ENCODE measurements at regions not wholly inside any gene's neighbourhood (a gene's known extent, or its start where the extent isn't known, plus 50 kb on each side); places are given as distances from the start of the nearest gene placed in this dataset.

- Histone ChIP-seq H3K9me3 (replicated peaks; ENCODE audit: insufficient read depth, low read length) (no peaks in the 10 kb centered on the region), H3K4me2 (ENCODE audit: low read depth, low read length) (no peak overlapping the region), H3K79me2 (ENCODE audit: low read length) (no peaks in the 10 kb centered on the region), H3K27ac (ENCODE audit: low read length) (no peak overlapping the region), H3K9ac (ENCODE audit: low read length) (no peak overlapping the region), H3K9me2 (replicated peaks; ENCODE audit: insufficient read depth, low read length) (no peaks in the 10 kb centered on the region), H3K4me1 (ENCODE audit: low read length) (no peaks in the 10 kb centered on the region), H3K4me3 (ENCODE audit: low read length) (no peak overlapping the region), H3K36me3 (replicated peaks; ENCODE audit: insufficient read depth, low read length) (no peaks in the 10 kb centered on the region), H3F3A (ENCODE audit: insufficient read depth, low read length) (no peaks in the 10 kb centered on the region), H4K20me1 (ENCODE audit: insufficient read depth, low read length) (no peaks in the 10 kb centered on the region), H3K27me3 (replicated peaks; ENCODE audit: insufficient read depth, low read length) (no peaks in the 10 kb centered on the region), H2AFZ (ENCODE audit: low read length) (no peak overlapping the region)
- DNase-seq, result no peak
- no peak for TF ChIP-seq EZH2phosphoT487 (IDR thresholded peaks at IDR 0.05; ENCODE audit: low read length)
- no peak for TF ChIP-seq CTCF (IDR thresholded peaks at IDR 0.05; ENCODE audit: low read length)
- TF ChIP-seq EZH2 (optimal IDR thresholded peaks at IDR 0.05; ENCODE audit: low read depth, low read length), result no peak
Measured at GRCh38 chr9:13942695-13943094, 371.2 kb downstream of the NFIB start.

GRCh38 chr9:13942201-13942600 is 371.7 kb downstream of the NFIB start:
- no peaks in the 10 kb centered on the region for H3K27me3 ChIP-seq (replicated peaks; ENCODE audit: insufficient read depth, low read length)
- H4K20me1 ChIP-seq (ENCODE audit: insufficient read depth, low read length), result no peaks in the 10 kb centered on the region
- DNase-seq, result no peak
- H3K27ac ChIP-seq (ENCODE audit: low read length), result no peak overlapping the region
- H3K4me3 ChIP-seq (ENCODE audit: low read length), result no peak overlapping the region
- H3K79me2 ChIP-seq (ENCODE audit: low read length), result no peaks in the 10 kb centered on the region
- H3K9me2 ChIP-seq (replicated peaks; ENCODE audit: insufficient read depth, low read length), result no peaks in the 10 kb centered on the region
- H3K36me3 ChIP-seq (replicated peaks; ENCODE audit: insufficient read depth, low read length), result no peaks in the 10 kb centered on the region
- no peak overlapping the region for H3K4me2 ChIP-seq (ENCODE audit: low read depth, low read length)
- H2AFZ ChIP-seq (ENCODE audit: low read length), result no peak overlapping the region
- no peaks in the 10 kb centered on the region for H3F3A ChIP-seq (ENCODE audit: insufficient read depth, low read length)
- H3K9me3 ChIP-seq (replicated peaks; ENCODE audit: insufficient read depth, low read length), result no peaks in the 10 kb centered on the region
- no peak for TF ChIP-seq CTCF (IDR thresholded peaks at IDR 0.05; ENCODE audit: low read length)
- no peak for TF ChIP-seq EZH2 (optimal IDR thresholded peaks at IDR 0.05; ENCODE audit: low read depth, low read length)
- TF ChIP-seq EZH2phosphoT487 (IDR thresholded peaks at IDR 0.05; ENCODE audit: low read length), result no peak
- no peaks in the 10 kb centered on the region for H3K4me1 ChIP-seq (ENCODE audit: low read length)
- H3K9ac ChIP-seq (ENCODE audit: low read length), result no peak overlapping the region

- no peak overlapping the region for H3K4me2 ChIP-seq (ENCODE audit: low read depth, low read length)
- H3K27me3 ChIP-seq (replicated peaks; ENCODE audit: insufficient read depth, low read length), result no peaks in the 10 kb centered on the region
- H3K79me2 ChIP-seq (ENCODE audit: low read length), result no peaks in the 10 kb centered on the region
- no peak overlapping the region for H3K27ac ChIP-seq (ENCODE audit: low read length)
- no peak overlapping the region for H2AFZ ChIP-seq (ENCODE audit: low read length)
- H3K9me2 ChIP-seq (replicated peaks; ENCODE audit: insufficient read depth, low read length), result no peaks in the 10 kb centered on the region
- no peak for DNase-seq
- no peaks in the 10 kb centered on the region for H3K36me3 ChIP-seq (replicated peaks; ENCODE audit: insufficient read depth, low read length)
- no peaks in the 10 kb centered on the region for H4K20me1 ChIP-seq (ENCODE audit: insufficient read depth, low read length)
- no peak overlapping the region for H3K4me3 ChIP-seq (ENCODE audit: low read length)
- no peaks in the 10 kb centered on the region for H3K9me3 ChIP-seq (replicated peaks; ENCODE audit: insufficient read depth, low read length)
- TF ChIP-seq CTCF (IDR thresholded peaks at IDR 0.05; ENCODE audit: low read length), result no peak
- TF ChIP-seq EZH2phosphoT487 (IDR thresholded peaks at IDR 0.05; ENCODE audit: low read length), result no peak
- TF ChIP-seq EZH2 (optimal IDR thresholded peaks at IDR 0.05; ENCODE audit: low read depth, low read length), result no peak
- H3K4me1 ChIP-seq (ENCODE audit: low read length), result no peaks in the 10 kb centered on the region
- H3K9ac ChIP-seq (ENCODE audit: low read length), result no peak overlapping the region
- no peaks in the 10 kb centered on the region for H3F3A ChIP-seq (ENCODE audit: insufficient read depth, low read length)
Measured at GRCh38 chr9:13941714-13942113, 372.2 kb downstream of the NFIB start.
